Lower lobe of right lung (tissue), 2 donors: ENCODE measurements at regions not wholly inside any gene's neighbourhood (a gene's known extent, or its start where the extent isn't known, plus 50 kb on each side); places are given as distances from the start of the nearest gene placed in this dataset.

ENCODE experiments used
- ATAC-seq, 2 donors: fragments of 200-7000 bp; cut with Tn5 transposase; one replicate each; pipeline ENCODE4 v1.9.1; 2020 to 2022; ENCODE audit warnings: mild to moderate bottlenecking in 2 of 2, moderate library complexity in 2 of 2
- DNase-seq: peaks from one replicate; pipeline ENCODE4 v3.0.0-alpha.2; 2020
- H3K27ac ChIP-seq: fragments of 200-600 bp; one replicate; pipeline ENCODE4 v1.8.0; 2022
- H3K27me3 ChIP-seq: fragments of 200-600 bp; one replicate; pipeline ENCODE4 v1.8.0; 2022; ENCODE audit warnings: low read depth
- H3K36me3 ChIP-seq: fragments of 200-600 bp; one replicate; pipeline ENCODE4 v1.8.0; 2022; ENCODE audit warnings: mild to moderate bottlenecking
- H3K4me1 ChIP-seq: fragments of 200-600 bp; one replicate; pipeline ENCODE4 v1.8.0; 2022
- H3K4me3 ChIP-seq: fragments of 200-600 bp; one replicate; pipeline ENCODE4 v1.8.0; 2022; ENCODE audit warnings: mild to moderate bottlenecking
- H3K9me3 ChIP-seq: fragments of 200-600 bp; one replicate; pipeline ENCODE4 v1.8.0; 2022
- CTCF ChIP-seq: fragments of 200-600 bp; IDR thresholded peaks from one replicate; pipeline ENCODE4 v1.8.0; 2022; ENCODE audit warnings: antibody characterized with exemption, mild to moderate bottlenecking
- intact Hi-C: fragments of 100-400 bp; cut with DNase I; formaldehyde crosslinking; loops from one replicate; pipeline ENCODE4 v1.11.0; 2022
- donor health status: DM: no; HTN: yes; CAD: no; lungs with severe emphysema.

GRCh38 chr10:2414039-2414438, 653.3 kb upstream of the PFKP start:
- ATAC-seq (no peak), DNase-seq (no peak)
- no peaks in the 10 kb centered on the region for H3K27me3 ChIP-seq
- H3K36me3 ChIP-seq = no peaks in the 10 kb centered on the region
- no peaks in the 10 kb centered on the region for H3K9me3 ChIP-seq
- no peaks in the 10 kb centered on the region for H3K4me1 ChIP-seq
- intact Hi-C loops = no loop called here
- no peak overlapping the region for H3K4me3 ChIP-seq
- TF ChIP-seq CTCF = no peak
- no peak overlapping the region for H3K27ac ChIP-seq

GRCh38 chr10:2410049-2410448, 657.3 kb upstream of the PFKP start:
- Histone ChIP-seq H3K27me3 (peaks cover 5% of the 10 kb centered on the region), H3K4me3 (no peak overlapping the region), H3K27ac (no peak overlapping the region), H3K36me3 (no peaks in the 10 kb centered on the region), H3K4me1 (no peaks in the 10 kb centered on the region), H3K9me3 (no peaks in the 10 kb centered on the region)
- TF ChIP-seq CTCF = no peak
- no peak for DNase-seq
- intact Hi-C loops = no loop called here
- ATAC-seq = no peak

GRCh38 chr10:2401459-2401858, 664.1 kb upstream of the ADARB2 start:
- no peak for DNase-seq
- Histone ChIP-seq H3K27ac (no peak overlapping the region), H3K36me3 (no peaks in the 10 kb centered on the region), H3K4me1 (no peaks in the 10 kb centered on the region), H3K9me3 (no peaks in the 10 kb centered on the region), H3K27me3 (peaks cover 5% of the 10 kb centered on the region), H3K4me3 (no peak overlapping the region)
- TF ChIP-seq CTCF = no peak
- ATAC-seq = no peak
- intact Hi-C loops = no loop called here

GRCh38 chr10:2399482-2399881, 662.2 kb upstream of the ADARB2 start:
- no peak for DNase-seq
- intact Hi-C loops = no loop called here

GRCh38 chr10:2392145-2392812, 655.0 kb upstream of the ADARB2 start:
- H3K27ac ChIP-seq = no peak overlapping the region
- ATAC-seq (peak; percentile 26 to 79), DNase-seq (no peak)
- no peak overlapping the region for H3K4me3 ChIP-seq
- H3K27me3 ChIP-seq = no peaks in the 10 kb centered on the region
- no peaks in the 10 kb centered on the region for H3K4me1 ChIP-seq
- intact Hi-C loops = no loop called here
- H3K36me3 ChIP-seq = no peaks in the 10 kb centered on the region
- no peaks in the 10 kb centered on the region for H3K9me3 ChIP-seq
- TF ChIP-seq CTCF = no peak

More at GRCh38 chr10:2399482-2399881, 662.2 kb upstream of the ADARB2 start:
- ATAC-seq = no peak
- Histone ChIP-seq H3K4me1 (no peaks in the 10 kb centered on the region), H3K4me3 (no peak overlapping the region), H3K27me3 (no peaks in the 10 kb centered on the region), H3K27ac (no peak overlapping the region), H3K36me3 (no peaks in the 10 kb centered on the region), H3K9me3 (no peaks in the 10 kb centered on the region)
- TF ChIP-seq CTCF = no peak

GRCh38 chr10:2387672-2388071, 650.3 kb upstream of the ADARB2 start:
- H3K4me1 ChIP-seq = no peaks in the 10 kb centered on the region
- no peak for TF ChIP-seq CTCF
- H3K4me3 ChIP-seq = no peak overlapping the region
- no peaks in the 10 kb centered on the region for H3K9me3 ChIP-seq
- ATAC-seq (no peak), DNase-seq (no peak)
- no peak overlapping the region for H3K27ac ChIP-seq
- intact Hi-C loops = no loop called here
- no peaks in the 10 kb centered on the region for H3K27me3 ChIP-seq
- H3K36me3 ChIP-seq = no peaks in the 10 kb centered on the region
